Suprapubic skin (tissue), 4 donors: ENCODE measurements at regions not wholly inside any gene's neighbourhood (a gene's known extent, or its start where the extent isn't known, plus 50 kb on each side); places are given as distances from the start of the nearest gene placed in this dataset.

ENCODE experiments used
- POLR2A ChIP-seq, 2 donors: fragments of 450-650 bp; IDR thresholded peaks; one replicate each; pipeline ENCODE4 v1.6.1; 2017; ENCODE audit warnings: antibody characterized with exemption in 2 of 2, mild to moderate bottlenecking in 2 of 2, moderate library complexity in 2 of 2
- POLR2AphosphoS5 ChIP-seq, 3 donors: sonication (generic); formaldehyde crosslinking; IDR thresholded peaks; one replicate each; pipeline ENCODE4 v1.6.1; 2017; ENCODE audit warnings: antibody characterized with exemption in 3 of 3

GRCh38 chr6:115398607-115399006 lies 662.1 kb downstream of the FRK start:
- TF ChIP-seq POLR2AphosphoS5 (IDR thresholded peaks at IDR 0.05) = no peak
- no peak for TF ChIP-seq POLR2A (IDR thresholded peaks at IDR 0.05)
